8988T (cell line): ENCODE measurements at regions not wholly inside any gene's neighbourhood (a gene's known extent, or its start where the extent isn't known, plus 50 kb on each side); places are given as distances from the start of the nearest gene placed in this dataset.

Experiments
- DNase-seq: peaks from one replicate; pipeline ENCODE4 v3.0.0; 2011

DNA sequence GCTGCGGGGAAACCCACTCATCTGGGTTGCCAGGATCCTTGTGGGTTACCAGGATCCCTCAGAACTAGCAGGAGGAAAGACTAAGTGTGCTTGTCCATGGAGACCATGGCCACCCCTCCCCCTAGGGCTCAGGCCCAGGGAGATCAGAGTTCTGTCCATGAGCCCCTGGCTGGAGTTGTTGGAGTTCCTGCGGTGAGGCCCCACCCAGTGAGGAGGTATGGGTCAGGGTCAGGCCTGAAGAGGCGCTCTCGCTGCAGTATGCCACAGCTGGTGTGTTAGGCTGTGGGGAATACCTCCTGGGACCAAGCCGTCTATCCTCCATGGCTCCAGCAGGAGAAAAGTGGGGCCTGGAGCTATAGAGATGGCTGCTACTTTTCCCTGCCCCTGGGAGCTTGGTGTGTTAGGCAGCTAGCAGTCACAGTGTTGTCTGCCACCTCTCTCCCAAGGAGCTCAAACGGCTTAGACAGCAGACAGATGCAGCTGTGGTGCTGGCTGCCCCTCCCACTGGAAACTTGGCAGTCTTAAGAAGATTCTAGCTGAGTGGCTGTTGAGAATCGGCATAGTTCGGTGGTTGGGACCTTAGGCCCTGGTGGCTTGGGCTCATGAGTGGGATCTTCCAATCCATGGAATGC, 240.3 kb upstream of the CELF4 start:
- no peak for DNase-seq

- DNase-seq: no peak
These were observed 231.3 kb upstream of the CELF4 start for GRCh38 chr18:37796823-37797349.

GRCh38 chr18:37787452-37787851, 221.9 kb upstream of the CELF4 start:
- no peak for DNase-seq

GRCh38 chr18:37783771-37784170, 218.2 kb upstream of the CELF4 start:
- DNase-seq: no peak

GRCh38 chr18:37779220-37779619, 213.6 kb upstream of the CELF4 start:
- no peak for DNase-seq

DNA sequence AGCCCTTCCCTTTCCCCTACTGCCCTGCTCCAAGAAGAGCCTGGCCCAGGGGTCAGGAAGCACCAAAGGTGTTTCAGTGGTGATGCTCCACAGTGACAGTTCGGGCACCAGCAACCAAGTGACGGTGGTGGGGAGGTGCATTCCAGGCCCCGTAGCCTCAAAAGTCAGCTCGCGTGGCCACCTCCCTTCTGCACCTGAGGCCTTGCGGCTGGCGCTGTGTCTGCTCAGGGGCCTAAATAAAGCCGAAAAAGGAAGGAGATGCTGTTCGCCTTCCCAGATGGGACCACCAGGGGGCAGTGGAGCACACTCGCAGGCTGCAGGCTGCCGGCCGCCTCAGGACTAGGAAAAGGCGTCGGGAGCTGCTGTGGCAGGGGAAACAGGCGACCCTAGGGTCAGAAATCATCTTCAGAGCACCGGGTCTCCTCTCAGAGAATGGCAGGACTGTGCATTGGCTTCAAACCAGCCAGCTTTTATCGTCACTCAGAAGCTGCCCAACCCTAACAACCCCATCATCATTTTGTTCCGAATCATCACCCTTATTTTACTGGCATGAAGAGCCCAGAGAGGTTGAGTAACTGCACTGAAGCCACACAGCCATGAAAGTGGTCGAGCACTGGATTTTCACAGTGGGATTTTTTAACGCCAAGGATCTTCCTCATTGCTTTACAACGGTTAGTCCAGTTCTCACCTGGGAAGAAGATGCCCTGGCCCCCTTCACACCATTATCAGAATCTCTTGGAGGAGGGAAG, 213.0 kb upstream of the CELF4 start:
- DNase-seq: peak; percentile 56

GRCh38 chr18:37769826-37770225, 204.2 kb upstream of the CELF4 start:
- DNase-seq: no peak

DNA sequence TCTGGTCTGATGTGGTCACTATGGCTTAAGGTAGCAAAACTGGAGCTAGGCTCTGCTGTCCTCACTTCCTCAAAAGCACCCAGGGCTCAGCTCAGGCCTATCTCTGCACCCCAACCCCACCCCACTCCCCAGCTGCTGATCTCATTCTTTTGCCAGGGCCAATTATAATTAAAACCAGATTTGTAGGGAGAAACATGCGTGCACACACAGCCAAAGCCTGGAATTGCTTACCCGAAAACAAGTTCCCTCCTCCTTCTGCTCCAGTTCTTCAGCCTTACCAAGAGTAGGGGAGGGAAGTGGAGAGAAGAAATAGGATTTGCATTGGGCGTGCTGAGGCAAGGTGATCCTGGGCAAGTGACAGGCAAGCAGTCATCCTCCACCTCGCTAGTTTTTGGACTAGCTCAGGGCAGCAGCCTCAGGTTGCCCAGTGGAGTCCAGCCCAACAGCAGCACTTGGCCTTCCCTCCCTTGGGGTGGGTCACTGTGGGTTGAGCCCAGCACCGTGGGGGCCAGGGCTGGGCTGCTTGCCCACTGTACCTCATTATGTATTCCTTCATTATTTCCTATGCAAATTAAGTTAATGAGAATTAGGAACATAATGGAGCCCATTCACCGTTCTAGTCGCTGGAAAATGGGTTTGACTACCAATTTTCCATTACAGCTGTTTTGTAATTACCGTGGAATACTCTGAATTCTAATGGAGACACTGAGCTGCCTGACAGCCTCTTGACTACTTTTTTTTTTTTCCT, 199.1 kb upstream of the CELF4 start:
- no peak for DNase-seq

GRCh38 chr18:37762076-37762621, 196.6 kb upstream of the CELF4 start:
- no peak for DNase-seq

DNA sequence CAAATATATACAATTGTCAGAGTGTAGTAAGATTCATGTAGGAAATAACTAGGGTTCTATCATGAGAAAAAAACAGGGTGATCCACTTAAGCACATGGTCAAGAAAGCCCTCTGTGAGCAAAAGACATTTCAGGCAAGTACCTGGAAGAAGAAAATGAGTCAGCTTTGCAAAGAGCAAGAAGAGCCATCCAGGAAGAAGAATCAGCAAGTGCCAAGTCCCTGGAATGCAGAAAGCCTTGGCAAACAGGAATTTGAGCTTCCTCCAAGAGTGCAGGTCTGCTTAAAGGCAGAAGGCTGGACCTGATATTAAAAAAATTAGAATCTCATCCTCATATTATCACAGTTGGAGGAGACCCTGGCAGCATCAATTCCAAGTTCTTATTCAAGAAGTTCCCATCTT, 188.5 kb upstream of the CELF4 start:
- no peak for DNase-seq

GRCh38 chr18:37742436-37742835, 176.8 kb upstream of the CELF4 start:
- DNase-seq: no peak

DNA sequence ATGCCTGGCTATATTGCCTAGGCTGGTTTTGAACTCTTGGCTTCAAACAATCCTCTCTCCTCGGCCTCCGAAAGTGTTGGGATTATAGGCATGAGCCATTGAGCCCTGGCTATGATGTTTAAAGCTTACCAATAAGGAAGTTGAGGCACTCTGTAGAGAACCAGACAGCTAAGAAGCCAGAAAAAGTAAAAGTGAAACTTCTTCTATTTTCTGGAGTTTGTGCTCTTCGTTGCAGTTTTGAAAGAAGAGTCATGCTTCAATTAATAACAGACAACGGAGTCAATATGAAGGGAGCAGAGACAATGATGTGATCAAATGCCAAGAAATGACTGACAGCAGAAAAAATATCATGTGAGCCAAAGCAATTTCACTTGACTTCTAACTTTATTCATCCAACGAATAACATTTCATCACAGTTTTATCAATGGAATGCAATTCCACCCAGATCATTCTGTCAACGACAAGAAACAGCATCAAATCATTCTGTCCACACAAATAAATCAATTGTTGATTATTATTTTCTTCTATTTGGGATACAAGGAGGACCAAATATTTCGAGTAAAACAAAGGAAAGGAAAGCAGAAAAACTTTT, 175.5 kb upstream of the CELF4 start:
- no peak for DNase-seq

DNA sequence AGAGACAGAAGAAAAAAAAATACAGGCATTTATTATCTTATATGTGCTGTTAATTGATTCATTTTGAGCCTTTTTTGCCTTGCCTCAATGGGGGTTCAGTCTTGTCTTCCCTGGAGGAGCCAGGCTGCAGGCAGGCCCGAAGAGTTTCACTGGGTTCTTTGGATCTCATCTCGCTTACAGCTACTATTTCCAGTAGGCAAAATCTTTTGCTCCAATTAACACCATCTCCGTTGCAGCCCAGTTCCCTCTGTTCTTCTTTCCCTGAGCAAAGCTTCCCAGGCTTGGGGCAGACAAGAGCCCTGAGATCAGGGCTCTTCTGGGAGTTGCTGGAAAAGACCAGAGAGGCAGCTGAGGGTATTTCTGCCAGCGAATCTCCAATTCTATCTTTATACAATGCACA, 168.8 kb upstream of the CELF4 start:
- DNase-seq: no peak

DNA sequence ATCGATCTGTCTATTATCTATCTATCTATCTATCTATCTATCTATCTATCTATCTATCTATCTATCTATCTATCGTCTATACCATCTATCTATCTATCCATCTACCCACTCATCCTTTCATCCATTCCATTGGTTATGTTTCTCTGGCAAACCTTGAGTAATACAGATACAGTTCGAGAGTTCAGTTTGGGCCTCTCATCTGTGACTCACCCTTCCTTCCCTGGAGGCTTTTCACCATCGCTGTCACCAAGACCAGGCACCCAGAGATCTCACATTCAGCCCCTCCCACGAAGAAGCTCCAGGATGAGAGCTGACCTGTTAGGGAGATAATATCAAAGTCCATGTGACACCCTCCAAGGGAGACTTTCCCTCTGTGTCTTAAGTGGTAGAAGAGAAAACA, 164.1 kb upstream of the CELF4 start:
- no peak for DNase-seq

DNA sequence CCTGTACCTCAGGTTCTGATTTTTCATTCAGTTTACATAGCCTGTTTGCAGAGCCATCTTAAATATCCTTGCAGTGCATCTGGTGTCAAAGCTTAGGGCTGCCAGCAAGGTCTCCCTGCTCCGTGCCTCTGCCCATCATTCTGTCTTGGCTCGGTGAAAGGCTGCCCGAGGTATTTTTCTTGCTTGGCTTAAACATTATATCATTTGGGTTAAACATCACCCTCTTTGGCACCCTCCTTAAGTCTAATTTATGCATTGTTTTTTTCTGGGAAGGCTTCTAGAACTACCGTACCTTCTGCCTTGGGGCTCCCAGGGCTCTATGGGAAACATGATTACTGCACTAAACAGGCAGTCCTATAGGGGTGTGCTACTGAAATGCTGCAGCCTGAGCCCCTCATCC, 158.6 kb upstream of the CELF4 start:
- no peak for DNase-seq

- DNase-seq: no peak
These were observed 156.2 kb upstream of the CELF4 start for GRCh38 chr18:37721544-37722522.

- no peak for DNase-seq
These were observed 155.1 kb upstream of the CELF4 start for GRCh38 chr18:37720663-37721062.

DNA sequence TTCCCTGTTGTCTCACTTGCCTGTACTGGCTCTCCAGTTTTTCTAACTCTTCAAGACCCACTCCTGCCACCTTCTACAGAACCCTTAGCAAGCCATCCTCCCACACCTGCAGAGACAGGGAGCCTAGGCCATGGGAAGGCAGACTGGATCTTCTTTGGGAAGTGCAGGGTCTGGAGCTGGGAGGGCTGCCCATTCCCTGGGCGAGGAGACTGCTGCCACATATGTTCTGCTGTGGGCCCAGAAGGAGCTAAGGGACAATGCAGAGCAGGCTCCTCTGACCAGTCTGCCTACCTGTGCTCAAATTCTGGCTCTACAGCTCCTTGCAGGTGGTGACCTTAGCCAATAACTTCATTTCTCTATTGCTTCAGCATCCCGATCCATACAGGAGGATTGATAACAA, 152.1 kb upstream of the CELF4 start:
- no peak for DNase-seq

DNA sequence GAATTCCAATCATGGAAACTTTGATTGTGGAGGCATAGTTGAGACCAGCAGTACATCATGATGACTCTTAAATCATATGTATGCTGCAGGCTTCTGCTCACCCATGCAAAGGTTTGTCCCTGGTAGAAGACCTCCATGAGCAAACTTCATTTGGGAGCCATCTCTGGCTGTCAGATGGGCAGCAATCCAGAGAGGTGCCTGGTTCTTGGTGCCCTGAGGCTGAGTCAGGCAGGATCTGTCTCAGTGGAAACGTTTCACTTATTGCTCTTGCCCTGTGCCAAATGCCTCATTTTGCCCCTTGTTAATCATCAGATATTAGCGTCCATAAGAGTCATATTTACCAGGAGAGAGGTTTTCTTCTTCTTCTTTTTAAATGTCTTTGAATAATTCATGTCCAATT, 151.5 kb upstream of the CELF4 start:
- DNase-seq: no peak

- no peak for DNase-seq
These were observed 150.6 kb upstream of the CELF4 start for GRCh38 chr18:37716106-37716735.

- no peak for DNase-seq
These were observed 149.1 kb upstream of the CELF4 start for GRCh38 chr18:37714691-37715090.
